Right lobe of liver (tissue), 4 donors: ENCODE measurements at regions not wholly inside any gene's neighbourhood (a gene's known extent, or its start where the extent isn't known, plus 50 kb on each side); places are given as distances from the start of the nearest gene placed in this dataset.

ENCODE experiments used
- CTCF ChIP-seq, 4 donors: fragments of 200-600 bp in 3 of 4; fragments of 450-650 bp in 1 of 4; IDR thresholded peaks; one replicate each; pipeline versions ENCODE4 v1.5.1 to v1.8.0; 2016 to 2022; ENCODE audit warnings: antibody characterized with exemption in 4 of 4, mild to moderate bottlenecking in 2 of 4
- POLR2A ChIP-seq: fragments of 450-650 bp; IDR thresholded peaks from one replicate; pipeline ENCODE4 v1.6.1; 2017; ENCODE audit warnings: antibody characterized with exemption, mild to moderate bottlenecking
- donor health status: DM: no; HTN: no; CAD: no.
- donor health status: DM: no; HTN: no; CAD: no.
- donor health status: DM: no; HTN: yes; CAD: no.

DNA sequence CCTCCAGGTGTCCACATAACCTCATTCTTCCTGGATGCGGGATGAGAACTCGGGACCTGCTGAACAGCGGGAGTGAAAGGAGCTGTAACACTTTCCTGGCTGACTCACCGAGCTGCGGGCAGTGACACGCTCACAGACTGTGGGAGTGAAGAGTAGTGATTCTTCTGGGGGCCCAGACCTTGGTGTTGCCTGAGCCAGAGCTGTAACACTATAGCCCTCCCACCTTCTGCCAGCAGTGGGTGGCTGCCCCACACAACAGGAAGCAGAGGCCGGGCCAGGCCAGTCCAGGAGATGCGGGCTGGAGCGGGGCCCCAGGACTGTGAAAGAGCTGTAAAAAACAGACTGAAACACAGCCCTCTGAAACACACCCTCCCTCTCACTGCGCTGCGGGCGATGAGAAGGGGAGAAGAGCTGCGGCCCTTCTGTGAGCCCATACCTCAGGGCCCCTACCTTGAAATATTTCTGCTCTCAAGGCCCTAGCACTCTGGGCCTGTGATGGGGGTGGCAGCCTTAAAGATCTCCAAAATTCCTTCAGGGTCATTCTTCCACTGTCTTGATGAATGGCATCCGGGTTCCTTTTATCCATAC is 464.0 kb upstream of the CCDC54 start:
- TF ChIP-seq POLR2A, result no peak
- TF ChIP-seq CTCF (IDR thresholded peaks at IDR 0.05), result no peak
